ENCODE measurements at regions not wholly inside any gene's neighbourhood (a gene's known extent, or its start where the extent isn't known, plus 50 kb on each side); places are given as distances from the start of the nearest gene placed in this dataset.
"Not testable (repeated sequence)": the region's sequence is repeated elsewhere in the genome, so short reads cannot be mapped to it uniquely, and the experiment has no call there.

GRCh38 chr5:53369681-53370080, 110.7 kb upstream of the FST start:
- no peak for DNase-seq

DNA sequence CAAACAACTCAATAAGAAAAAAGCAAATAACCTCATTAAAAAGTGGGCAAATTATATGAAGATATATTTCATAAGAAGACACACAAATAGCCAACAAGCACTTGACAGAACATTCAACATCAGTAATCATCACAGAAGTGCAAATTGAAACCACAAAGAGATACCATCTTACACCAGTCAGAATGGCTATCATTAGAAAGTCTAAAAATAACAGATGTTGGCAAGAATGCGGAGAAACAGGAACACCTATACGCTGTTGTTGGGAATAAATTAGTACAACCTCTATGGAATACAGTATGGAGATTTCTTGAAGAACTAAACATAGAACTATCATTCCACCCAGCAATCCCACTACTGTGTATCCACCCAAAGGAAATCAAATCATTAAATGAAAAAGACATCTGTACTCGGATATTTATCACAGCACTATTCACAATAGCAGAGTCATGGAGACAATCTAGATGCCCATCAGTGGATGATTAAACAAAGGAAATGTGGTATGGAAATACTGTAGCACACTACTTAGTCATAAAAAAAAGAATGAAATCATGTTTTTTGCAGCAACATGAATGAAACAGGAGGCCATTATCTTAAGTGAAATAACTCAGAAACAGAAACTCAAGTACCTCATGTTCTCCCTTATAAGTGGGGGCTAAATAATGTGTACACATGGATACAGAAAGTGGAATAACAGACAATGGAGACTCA, 106.8 kb upstream of the FST start:
- no peak for DNase-seq

- DNase-seq = no peak
These were observed 103.6 kb upstream of the FST start for GRCh38 chr5:53376853-53377252.

- no peak for DNase-seq
These were observed 102.2 kb upstream of the FST start for GRCh38 chr5:53378190-53378589.

DNA sequence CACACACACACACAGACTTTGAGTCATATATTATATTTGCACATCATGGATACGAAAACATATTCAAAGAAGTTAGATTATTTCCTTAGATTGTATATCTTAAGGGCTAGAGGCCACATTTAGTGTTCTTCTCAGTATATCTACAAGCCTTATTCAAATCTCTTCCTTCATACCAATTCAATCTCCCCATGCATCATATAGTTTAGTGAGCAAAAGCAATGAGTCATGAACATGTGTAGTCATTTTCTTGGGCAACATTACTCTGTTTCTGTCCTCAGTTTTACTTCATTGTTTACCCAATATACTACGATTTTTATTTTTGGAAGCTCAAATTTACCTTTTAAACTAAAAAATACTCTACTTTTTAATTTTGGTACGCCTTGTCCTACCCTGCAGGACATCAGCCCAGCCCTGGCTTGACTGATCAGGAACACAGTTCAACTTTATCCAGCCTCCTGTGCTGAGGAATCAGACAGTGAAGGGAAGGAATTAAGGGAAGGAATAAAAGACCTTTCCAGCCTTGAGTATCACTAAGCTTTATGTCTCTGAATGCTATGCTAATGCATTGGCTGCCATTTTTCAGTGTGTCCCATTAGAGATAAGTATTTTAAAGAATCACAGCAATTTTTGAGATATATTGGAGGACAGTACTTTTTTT, 101.7 kb upstream of the FST start:
- DNase-seq = no peak

- no peak for DNase-seq
These were observed 94.1 kb upstream of the FST start for GRCh38 chr5:53386341-53386740.

DNA sequence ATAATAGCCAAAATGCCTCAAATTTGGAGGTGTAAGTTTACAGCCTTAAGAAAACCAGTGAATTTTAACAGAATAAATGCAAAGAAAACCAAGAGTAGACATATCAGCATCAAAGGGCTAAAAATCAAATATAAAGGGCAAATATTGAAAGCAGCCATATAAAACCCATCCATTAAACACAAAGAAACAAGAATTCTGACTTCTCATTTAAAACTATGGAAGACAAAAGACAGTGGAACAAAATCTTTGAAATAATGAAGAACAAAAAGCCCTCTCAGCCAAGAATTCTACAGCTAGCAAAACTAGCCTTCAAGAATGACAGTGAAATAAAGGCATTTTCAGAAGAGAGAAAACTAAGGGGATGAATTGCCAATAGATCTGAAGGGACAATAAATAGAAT, 91.3 kb upstream of the FST start:
- DNase-seq = no peak

DNA sequence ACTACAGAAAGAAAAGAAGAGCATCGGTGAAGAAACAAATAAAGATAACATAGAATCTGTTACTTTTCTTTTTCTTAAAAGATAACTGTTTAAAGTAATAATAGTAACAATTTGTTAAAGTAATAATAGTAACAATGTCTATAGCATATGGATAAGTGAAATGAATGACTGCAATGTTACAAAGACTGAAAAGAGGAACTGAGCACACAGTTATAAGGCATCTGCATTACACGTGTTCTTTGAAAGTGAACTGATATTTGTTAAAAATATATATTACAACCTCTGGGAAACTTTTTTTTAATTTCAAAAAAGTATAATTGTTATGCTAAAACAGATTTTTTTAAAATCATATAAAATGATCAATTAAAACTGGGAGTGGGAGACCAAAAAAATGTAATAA, 88.4 kb upstream of the FST start:
- DNase-seq = no peak

GRCh38 chr5:53394808-53395207, 85.6 kb upstream of the FST start:
- no peak for DNase-seq

- no peak for DNase-seq
These were observed 83.2 kb upstream of the FST start for GRCh38 chr5:53397141-53397757.

DNA sequence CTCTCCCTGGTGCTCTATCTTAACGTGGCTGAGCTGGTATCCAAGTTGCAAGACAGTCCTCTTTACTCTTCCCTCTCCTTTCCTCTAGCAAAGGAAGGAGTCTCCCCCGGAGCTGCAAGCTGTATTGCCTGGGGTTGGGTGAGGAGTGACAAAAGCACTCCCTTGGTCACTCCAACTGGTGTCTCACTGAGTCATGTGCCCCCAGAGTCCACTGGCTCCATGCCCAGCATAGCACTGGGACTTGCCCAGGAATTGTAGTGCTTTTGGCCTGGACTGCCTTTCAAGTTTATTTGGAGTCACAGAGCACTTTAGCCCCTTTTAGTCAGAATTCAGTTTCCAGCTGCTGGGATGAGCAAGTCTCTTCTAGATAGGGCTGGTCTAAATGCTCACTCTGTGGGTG, 82.6 kb upstream of the FST start:
- no peak for DNase-seq

GRCh38 chr5:53399926-53400697, 80.3 kb upstream of the FST start:
- no peak for DNase-seq

GRCh38 chr5:53403291-53403690, 77.1 kb upstream of the FST start:
- DNase-seq = no peak

DNA sequence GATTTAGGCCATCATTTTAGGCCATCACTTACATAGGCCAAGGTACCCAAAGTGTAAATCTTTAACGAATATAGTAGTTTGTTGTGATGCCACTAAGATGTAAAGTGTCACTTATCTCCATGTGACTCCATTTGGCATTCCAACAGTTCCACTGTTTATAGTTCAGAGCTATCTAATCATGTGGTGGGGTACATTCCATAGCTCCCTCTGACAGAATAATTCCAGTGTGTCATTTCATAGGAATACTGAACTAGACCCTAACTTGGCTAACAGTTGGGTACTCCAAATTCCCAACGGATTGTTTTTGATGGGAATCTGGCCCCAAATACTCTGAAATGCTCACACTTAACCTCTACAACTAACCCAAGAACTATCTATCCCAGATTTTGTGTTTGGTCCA, 76.7 kb upstream of the FST start:
- no peak for DNase-seq

GRCh38 chr5:53405396-53405795, 75.0 kb upstream of the FST start:
- DNase-seq = no peak

DNA sequence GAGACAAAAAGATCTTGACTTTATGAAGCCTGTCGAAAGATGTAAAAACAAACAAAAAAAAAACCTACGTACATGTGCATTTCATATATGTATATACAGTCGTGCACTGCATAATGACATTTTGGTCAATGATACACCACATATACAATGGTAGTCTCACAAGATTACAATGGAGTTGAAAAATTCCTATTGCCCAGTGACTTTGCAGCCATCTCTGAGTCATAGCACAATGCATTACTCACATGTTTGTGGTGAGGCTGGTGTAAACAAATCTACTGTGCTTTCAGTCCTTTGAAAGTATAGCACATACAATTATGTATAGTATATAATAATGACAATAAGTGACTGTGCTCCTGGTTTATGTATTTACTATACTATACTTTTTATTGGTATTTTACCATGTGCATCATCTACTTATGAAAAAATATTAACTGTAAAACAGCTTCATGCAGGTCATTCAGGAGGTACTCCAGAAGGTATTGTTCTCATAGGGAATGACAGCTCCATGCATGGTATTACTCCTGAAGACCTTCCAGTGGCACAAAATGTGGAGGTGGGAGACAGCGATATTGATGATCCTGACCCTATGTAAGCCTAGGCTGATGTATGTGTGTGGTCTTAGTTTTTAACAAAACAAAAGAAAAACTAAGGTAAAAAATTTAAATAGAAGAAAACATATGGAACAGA, 73.7 kb upstream of the FST start:
- no peak for DNase-seq

GRCh38 chr5:53407373-53407772, 73.1 kb upstream of the FST start:
- no peak for DNase-seq

DNA sequence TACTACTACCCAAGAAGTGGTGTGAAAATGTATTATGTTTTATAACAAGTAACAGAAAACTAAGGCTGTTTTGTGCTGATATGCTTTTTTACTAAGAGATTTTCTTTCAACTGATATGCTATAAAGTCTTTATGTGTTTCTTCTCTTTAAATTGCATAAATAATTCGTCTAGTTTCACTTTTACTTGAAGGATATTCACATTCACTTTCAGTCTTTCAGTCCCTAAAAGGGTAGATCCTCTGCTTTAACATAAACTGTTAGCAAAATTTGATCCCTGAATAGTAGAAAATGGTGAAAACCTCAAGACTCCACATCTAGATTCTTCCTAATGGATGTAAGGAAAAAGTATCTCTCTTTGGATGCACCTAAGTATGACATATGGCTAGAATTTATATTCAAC, 69.0 kb upstream of the FST start:
- DNase-seq = no peak

- not testable (repeated sequence) for DNase-seq
These were observed 67.9 kb upstream of the FST start for GRCh38 chr5:53412499-53412898.

DNA sequence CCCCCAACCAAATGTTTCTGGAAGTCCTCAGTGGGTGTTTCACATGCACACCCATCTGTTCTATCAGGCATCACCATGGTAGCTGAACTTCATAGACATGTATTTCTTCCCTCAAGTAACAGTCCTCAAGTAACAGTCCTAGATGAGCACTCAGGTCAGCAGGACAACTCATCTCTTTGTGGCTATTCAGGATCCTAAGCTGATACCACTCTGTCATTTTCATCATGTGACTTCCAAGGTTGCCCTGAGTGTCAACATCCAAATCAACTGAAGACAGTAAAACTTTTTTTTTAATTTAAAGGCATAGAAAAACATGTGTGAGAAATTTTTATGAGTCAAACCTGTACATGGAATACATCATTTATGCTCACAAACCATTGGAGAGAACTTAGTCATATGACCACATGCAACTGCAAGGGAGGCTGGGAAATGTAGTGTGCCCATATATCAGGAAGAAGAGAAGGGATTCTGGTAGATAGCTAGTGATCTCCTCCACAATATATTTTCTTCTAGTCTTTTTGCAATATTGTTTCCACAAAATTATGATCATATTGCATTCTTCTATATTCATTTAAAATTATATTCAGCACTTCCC, 64.2 kb upstream of the FST start:
- no peak for DNase-seq

GRCh38 chr5:53418409-53418808, 62.0 kb upstream of the FST start:
- no peak for DNase-seq

DNA sequence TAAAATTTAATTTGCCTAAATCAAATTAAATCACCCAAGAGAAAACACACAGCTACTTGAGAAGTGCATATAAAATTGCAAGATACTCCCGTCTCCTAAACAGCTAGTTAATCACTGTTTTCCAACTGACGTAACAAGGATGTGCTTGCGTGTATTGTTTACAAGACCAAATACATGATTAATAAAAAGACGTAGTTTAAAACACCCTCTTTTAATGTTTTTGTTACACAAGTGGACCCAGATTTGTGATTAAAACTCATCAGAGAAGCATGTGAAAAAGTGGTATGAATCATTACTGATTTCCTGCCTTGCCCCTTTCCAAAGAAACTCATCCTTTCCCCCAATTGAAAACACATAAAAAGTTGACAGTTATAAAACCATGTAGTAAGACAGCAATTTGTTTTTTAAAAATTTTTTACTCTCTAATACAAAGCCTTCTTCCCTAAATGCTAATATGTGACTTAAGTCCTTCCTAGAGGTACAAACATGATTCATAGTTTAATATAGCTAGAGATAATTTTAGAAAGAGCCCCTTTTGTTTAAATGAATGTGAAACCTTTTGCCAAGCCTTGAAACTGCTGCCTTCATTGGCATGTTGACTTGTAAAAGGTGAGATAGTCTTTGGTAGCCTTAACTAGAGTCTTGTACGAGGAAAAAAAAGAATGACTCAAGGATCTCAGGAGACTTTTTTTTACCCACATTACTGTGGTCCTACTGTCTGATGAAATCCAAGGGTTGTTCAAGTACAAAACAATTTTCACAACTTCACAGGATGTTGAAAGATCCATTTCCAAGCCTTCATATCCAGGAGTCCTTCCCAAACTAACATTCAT, 61.4 kb upstream of the FST start:
- DNase-seq = no peak

All from NCI-H187 (cell line).